ENCODE measurements at regions not wholly inside any gene's neighbourhood (a gene's known extent, or its start where the extent isn't known, plus 50 kb on each side); places are given as distances from the start of the nearest gene placed in this dataset.
"Not testable (repeated sequence)": the region's sequence is repeated elsewhere in the genome, so short reads cannot be mapped to it uniquely, and the experiment has no call there.

DNA sequence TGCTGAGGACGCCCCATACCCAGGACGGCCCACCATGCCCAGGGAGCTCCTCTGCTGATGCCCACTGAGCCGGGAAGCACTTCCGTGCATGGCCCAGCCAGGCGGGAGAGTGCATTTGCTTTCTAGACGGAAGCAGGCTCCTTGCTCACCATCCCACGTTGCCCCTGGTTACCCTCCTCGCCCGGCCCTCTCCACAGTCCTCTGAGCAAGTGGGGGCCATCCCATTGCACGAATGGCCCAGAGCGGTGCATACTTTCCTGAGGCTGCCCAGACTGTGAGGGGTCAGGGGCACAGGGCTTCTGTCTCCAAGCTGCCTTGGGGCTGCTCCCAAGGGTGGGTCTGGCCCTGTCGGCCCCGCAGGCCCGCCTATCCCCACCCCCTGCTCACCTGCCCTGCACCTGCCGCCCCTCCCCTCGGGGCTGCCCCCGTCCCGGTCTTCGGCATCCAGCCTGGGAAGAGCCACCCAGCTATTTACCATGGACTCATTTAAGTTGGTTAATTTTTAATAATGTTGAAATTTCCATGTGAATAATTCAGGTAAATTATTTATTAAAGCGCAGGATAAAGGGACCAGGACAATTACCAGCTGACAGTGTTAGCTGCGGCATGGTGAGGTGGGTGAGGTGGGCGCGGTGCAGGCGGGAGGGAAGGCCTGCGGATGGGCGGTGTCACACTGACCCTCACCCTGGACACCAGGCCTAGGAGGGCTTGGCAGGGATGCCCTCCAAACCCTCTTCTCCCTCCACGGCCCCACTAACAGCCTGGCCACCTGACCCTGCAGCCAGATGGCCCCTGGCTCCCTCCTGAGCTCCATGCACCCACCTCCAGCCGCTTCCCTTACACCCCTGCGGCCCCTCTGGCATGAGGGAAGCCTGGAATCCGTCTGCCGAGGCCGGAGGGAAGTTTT is 104.4 kb downstream of the MICALL2 start:
- no peak for DNase-seq
- intact Hi-C loops (cut with DNase I) = no loop called here
- TF ChIP-seq, protein P1, sequence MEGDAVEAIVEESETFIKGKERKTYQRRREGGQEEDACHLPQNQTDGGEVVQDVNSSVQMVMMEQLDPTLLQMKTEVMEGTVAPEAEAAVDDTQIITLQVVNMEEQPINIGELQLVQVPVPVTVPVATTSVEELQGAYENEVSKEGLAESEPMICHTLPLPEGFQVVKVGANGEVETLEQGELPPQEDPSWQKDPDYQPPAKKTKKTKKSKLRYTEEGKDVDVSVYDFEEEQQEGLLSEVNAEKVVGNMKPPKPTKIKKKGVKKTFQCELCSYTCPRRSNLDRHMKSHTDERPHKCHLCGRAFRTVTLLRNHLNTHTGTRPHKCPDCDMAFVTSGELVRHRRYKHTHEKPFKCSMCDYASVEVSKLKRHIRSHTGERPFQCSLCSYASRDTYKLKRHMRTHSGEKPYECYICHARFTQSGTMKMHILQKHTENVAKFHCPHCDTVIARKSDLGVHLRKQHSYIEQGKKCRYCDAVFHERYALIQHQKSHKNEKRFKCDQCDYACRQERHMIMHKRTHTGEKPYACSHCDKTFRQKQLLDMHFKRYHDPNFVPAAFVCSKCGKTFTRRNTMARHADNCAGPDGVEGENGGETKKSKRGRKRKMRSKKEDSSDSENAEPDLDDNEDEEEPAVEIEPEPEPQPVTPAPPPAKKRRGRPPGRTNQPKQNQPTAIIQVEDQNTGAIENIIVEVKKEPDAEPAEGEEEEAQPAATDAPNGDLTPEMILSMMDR (IDR thresholded peaks at IDR 0.05) = no peak
- Histone ChIP-seq H3K4me1 (no peaks in the 10 kb centered on the region), H3K27ac (no peak overlapping the region), H3K36me3 (no peaks in the 10 kb centered on the region), H3K9me3 (no peaks in the 10 kb centered on the region), H3K4me3 (no peak overlapping the region), H3K9ac (ENCODE audit: low read depth in 2 of 2, low read length in 2 of 2) (no peak overlapping the region), H3K27me3 (peaks cover 13% of the 10 kb centered on the region)

DNA sequence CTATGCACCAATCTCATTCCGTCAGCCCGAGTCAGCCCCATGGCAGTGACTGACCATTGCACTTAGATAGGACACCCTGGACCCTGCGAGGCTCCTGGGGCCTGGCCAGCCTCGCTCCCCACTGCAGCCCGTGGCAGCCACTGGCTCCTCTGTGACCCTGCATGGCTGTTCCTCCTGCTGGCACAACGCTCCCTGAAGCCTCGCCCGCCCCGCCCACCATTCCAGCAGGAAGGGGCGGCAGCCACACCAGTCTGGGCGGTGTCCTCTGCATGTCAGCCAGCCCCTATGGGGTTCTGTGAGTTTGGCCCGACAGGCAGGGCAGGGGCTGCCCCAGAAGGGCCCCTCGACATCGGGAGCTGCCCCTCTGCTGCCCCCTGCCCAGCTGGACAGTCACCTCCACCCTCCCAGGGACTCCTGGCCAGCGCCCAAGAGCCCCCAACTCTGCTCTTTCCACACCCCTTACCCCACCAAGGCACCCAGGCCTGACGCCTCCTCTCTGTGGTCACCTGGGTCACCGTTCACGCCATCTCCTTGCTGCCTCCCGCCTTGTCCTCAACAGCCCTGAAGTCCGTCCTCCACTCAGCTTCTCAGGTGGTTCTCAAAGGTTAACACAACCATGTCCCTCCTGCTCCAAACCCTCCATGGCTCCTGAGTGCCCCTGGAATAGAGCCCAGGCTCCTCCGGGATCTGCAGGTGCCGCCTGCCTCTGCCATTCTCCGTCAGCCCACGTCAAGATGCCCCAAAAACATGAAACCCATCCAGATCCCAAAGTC is 103.5 kb downstream of the MICALL2 start:
- TF ChIP-seq, protein P1 (IDR thresholded peaks at IDR 0.05) = no peak
- H3K9ac ChIP-seq (ENCODE audit: low read depth in 2 of 2, low read length in 2 of 2) = no peak overlapping the region
- H3K27me3 ChIP-seq = peaks cover 13% of the 10 kb centered on the region
- no peaks in the 10 kb centered on the region for H3K36me3 ChIP-seq
- no peaks in the 10 kb centered on the region for H3K4me1 ChIP-seq
- H3K4me3 ChIP-seq = no peak overlapping the region
- DNase-seq = peak; percentile 25
- no peaks in the 10 kb centered on the region for H3K9me3 ChIP-seq
- no peak overlapping the region for H3K27ac ChIP-seq
- intact Hi-C loops (cut with DNase I) = no loop called here

GRCh38 chr7:1356853-1357252 is 102.4 kb downstream of the MICALL2 start:
- H3K27ac ChIP-seq; H3K9ac ChIP-seq (ENCODE audit: low read depth in 2 of 2, low read length in 2 of 2); H3K4me1 ChIP-seq; H3K36me3 ChIP-seq; intact Hi-C loops (cut with DNase I); H3K4me3 ChIP-seq; H3K9me3 ChIP-seq; DNase-seq: not testable (repeated sequence)
- peaks cover 13% of the 10 kb centered on the region for H3K27me3 ChIP-seq

DNA sequence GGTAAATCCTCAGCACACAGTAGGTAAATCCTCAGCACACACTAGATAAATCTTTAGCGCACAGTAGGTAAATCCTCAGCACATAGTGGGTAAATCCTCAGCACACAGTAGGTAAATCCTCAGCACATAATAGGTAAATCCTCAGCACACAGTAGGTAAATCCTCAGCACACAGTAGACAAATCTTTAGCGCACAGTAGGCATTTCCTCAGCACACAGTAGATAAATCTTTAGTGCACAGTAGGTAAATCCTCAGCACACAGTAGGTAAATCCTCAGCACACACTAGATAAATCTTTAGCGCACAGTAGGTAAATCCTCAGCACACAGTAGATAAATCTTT is 102.0 kb downstream of the MICALL2 start:
- H3K27ac ChIP-seq; H3K4me3 ChIP-seq; H3K36me3 ChIP-seq; intact Hi-C loops (cut with DNase I); H3K4me1 ChIP-seq; H3K9me3 ChIP-seq; H3K9ac ChIP-seq (ENCODE audit: low read depth in 2 of 2, low read length in 2 of 2); DNase-seq: not testable (repeated sequence)
- H3K27me3 ChIP-seq = peaks cover 13% of the 10 kb centered on the region

GRCh38 chr7:1357601-1358271 is 101.5 kb downstream of the MICALL2 start:
- Histone ChIP-seq H3K36me3 (no peaks in the 10 kb centered on the region), H3K27me3 (peaks cover 13% of the 10 kb centered on the region), H3K27ac (no peak overlapping the region), H3K9ac (ENCODE audit: low read depth in 2 of 2, low read length in 2 of 2) (no peak overlapping the region), H3K4me1 (no peaks in the 10 kb centered on the region), H3K9me3 (no peaks in the 10 kb centered on the region), H3K4me3 (no peak overlapping the region)
- no peak for DNase-seq
- intact Hi-C loops (cut with DNase I) = no loop called here
- TF ChIP-seq, protein P1 (IDR thresholded peaks at IDR 0.05) = no peak

DNA sequence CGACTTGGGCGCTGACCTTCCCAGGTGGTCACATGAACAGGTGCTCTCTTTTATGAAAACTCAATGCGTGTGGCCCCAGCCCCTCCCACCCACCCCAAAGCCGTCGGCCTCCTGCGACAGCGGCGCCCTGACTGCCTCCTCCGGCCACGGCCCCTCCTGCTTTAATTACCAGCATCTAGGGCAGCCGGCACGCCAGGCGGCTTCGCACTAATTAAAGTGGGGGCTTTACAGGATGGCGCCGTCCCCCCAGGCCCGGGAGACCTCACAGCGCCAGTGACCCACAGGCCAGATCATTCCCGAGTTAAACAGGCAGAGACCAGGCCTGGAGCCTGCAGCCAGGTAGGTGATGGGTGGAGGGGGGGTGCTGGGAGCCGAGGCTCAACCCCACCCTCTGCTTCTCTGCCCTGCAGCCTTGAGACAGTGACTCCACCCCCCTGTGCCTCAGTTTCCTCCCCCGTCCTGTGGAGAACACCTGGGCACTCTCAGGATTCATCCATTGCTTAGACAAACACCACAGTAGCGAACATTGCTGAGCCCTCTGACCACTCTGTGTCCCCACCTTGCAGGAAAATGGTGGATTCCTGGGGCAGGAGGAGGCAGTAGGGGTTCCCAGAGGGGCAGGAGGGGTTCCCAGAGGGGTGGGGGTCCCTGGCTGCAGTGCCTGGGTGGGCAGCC is 100.8 kb downstream of the MICALL2 start:
- H3K4me1 ChIP-seq = no peaks in the 10 kb centered on the region
- intact Hi-C loops (cut with DNase I) = no loop called here
- DNase-seq = no peak
- H3K27me3 ChIP-seq = peaks cover 13% of the 10 kb centered on the region
- no peaks in the 10 kb centered on the region for H3K36me3 ChIP-seq
- no peak overlapping the region for H3K27ac ChIP-seq
- no peak overlapping the region for H3K4me3 ChIP-seq
- TF ChIP-seq, protein P1 (IDR thresholded peaks at IDR 0.05) = no peak
- H3K9me3 ChIP-seq = no peaks in the 10 kb centered on the region
- no peak overlapping the region for H3K9ac ChIP-seq (ENCODE audit: low read depth in 2 of 2, low read length in 2 of 2)

Measured in colonic mucosa (tissue), 4 donors.